OCI-LY7 (cell line): ENCODE measurements at regions not wholly inside any gene's neighbourhood (a gene's known extent, or its start where the extent isn't known, plus 50 kb on each side); places are given as distances from the start of the nearest gene placed in this dataset.

Experiments used
- BruUV-seq: library from RNA; stranded (reverse); fragments of 400-500 nt; replicated peaks from 2 replicates; lab custom pipeline; 2021; lab: Mats Ljungman, UMichigan
- CTCF ChIA-PET: fragments of 300-600 bp; sonication (Branson Sonifier 250); formaldehyde crosslinking; loops from one replicate; lab custom pipeline; 2022; ENCODE audit warnings: antibody characterized with exemption; ENCODE audit not compliant: unreplicated experiment; lab: Charles Lee
- POLR2A ChIA-PET: fragments of 300-600 bp; sonication (Branson Sonifier 250); formaldehyde crosslinking; loops from one replicate; lab custom pipeline; 2022; ENCODE audit warnings: antibody characterized with exemption; lab: Charles Lee
- DNase-seq: peaks from one replicate; pipeline ENCODE4 v3.0.0-alpha.2; 2015; ENCODE audit warnings: low spot score
- H2AFZ ChIP-seq: fragments of 200-600 bp; sonication (generic), shearing (Covaris generic); 2 replicates; pipeline ENCODE4 v1.6.1; 2014; ENCODE audit warnings: mild to moderate bottlenecking, antibody characterized with exemption, low read length, moderate library complexity
- H3K27ac ChIP-seq: fragments of 200-600 bp; sonication (generic); 2 replicates; pipeline ENCODE4 v1.5.1; 2014; ENCODE audit warnings: mixed run types, low read depth, mild to moderate bottlenecking, moderate library complexity, low read length, inconsistent platforms; ENCODE audit not compliant: poor library complexity, severe bottlenecking
- H3K36me3 ChIP-seq: fragments of 200-600 bp; sonication (generic); 2 replicates; pipeline ENCODE4 v1.6.1; 2014; ENCODE audit warnings: mild to moderate bottlenecking, antibody characterized with exemption, low read length, moderate library complexity, mixed read lengths; ENCODE audit not compliant: insufficient read depth
- H3K4me1 ChIP-seq: fragments of 200-600 bp; sonication (generic); 2 replicates; pipeline ENCODE4 v1.5.1; 2014; ENCODE audit warnings: mild to moderate bottlenecking, low read length; ENCODE audit not compliant: insufficient read depth, poor library complexity, severe bottlenecking
- H3K4me2 ChIP-seq: fragments of 200-600 bp; sonication (generic); 2 replicates; pipeline ENCODE4 v1.6.1; 2014; ENCODE audit warnings: mild to moderate bottlenecking, low read length
- H3K4me3 ChIP-seq: fragments of 200-600 bp; sonication (generic); 2 replicates; pipeline ENCODE4 v1.5.1; 2014; ENCODE audit warnings: mild to moderate bottlenecking, low read depth, low read length; ENCODE audit not compliant: poor library complexity, severe bottlenecking
- H3K79me2 ChIP-seq: fragments of 200-600 bp; sonication (generic); 2 replicates; pipeline ENCODE4 v1.6.1; 2016; ENCODE audit warnings: low read depth, mild to moderate bottlenecking, low read length, moderate library complexity, mixed read lengths; ENCODE audit not compliant: insufficient read depth
- H3K9me2 ChIP-seq: fragments of 200-600 bp; sonication (generic); 2 replicates; pipeline ENCODE4 v1.6.1; 2016; ENCODE audit warnings: mild to moderate bottlenecking, low read length, mixed read lengths; ENCODE audit not compliant: insufficient read depth
- H3K9me3 ChIP-seq: fragments of 200-600 bp; sonication (generic); 2 replicates; pipeline ENCODE4 v1.6.1; 2014; ENCODE audit warnings: mild to moderate bottlenecking, mixed run types, low read length, mixed read lengths
- H4K20me1 ChIP-seq: fragments of 200-600 bp; sonication (generic); 2 replicates; pipeline ENCODE4 v1.6.1; 2014; ENCODE audit warnings: mild to moderate bottlenecking, antibody characterized with exemption, low read length, moderate library complexity, mixed read lengths; ENCODE audit not compliant: insufficient read depth
- EZH2phosphoT487 ChIP-seq: fragments of 200-600 bp; sonication (generic); IDR thresholded peaks from 2 replicates; pipeline ENCODE4 v1.6.1; 2018; ENCODE audit warnings: low read depth, borderline replicate concordance, mild to moderate bottlenecking, mixed run types, antibody characterized with exemption, low read length, moderate library complexity, mixed read lengths
- intact Hi-C: fragments of 100-400 bp; cut with micrococcal nuclease; formaldehyde crosslinking; loops from one replicate; pipeline ENCODE4 v1.10.0; 2022; ENCODE audit not compliant: unreplicated experiment
- TF ChIP-seq, protein P1 (sequence below): fragments of 200-600 bp; sonication (generic); conservative IDR thresholded peaks from 2 replicates; pipeline ENCODE4 v1.5.1; 2014; ENCODE audit warnings: mild to moderate bottlenecking, antibody characterized with exemption, low read length, moderate library complexity, mixed read lengths

DNA sequence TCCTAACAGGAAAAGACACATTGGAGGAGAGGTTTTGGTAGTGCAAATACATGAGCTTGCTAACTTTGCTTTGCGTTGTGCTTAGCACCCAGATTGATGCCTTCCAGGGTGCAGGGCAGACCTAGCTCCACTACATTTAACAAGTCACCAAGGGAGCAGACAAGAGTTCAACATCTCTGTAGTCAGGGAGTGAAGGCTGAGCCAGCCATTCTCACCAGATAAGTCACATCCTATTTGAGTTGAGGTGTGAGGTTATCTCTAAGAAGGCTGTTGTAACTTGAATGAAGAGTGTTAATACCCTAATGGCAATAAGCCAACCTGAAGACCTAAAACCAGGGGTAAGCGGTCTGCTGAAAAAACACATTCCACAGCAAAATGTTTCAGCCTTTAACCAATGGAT lies 69.6 kb upstream of the DSEL start:
- no TSS peak for BruUV-seq
- Histone ChIP-seq H3K9me3 (no peaks in the 10 kb centered on the region), H3K4me2 (no peak overlapping the region), H3K9me2 (no peaks in the 10 kb centered on the region), H3K4me1 (no peaks in the 10 kb centered on the region), H3K27ac (no peak overlapping the region), H2AFZ (no peak overlapping the region), H3K4me3 (no peak overlapping the region), H3K79me2 (no peaks in the 10 kb centered on the region), H4K20me1 (no peaks in the 10 kb centered on the region), H3K36me3 (no peaks in the 10 kb centered on the region)
- POLR2A ChIA-PET, result no interaction called here
- CTCF ChIA-PET, result no interaction called here
- intact Hi-C loops, result no loop called here
- TF ChIP-seq EZH2phosphoT487, result no peak
- TF ChIP-seq, protein P1, sequence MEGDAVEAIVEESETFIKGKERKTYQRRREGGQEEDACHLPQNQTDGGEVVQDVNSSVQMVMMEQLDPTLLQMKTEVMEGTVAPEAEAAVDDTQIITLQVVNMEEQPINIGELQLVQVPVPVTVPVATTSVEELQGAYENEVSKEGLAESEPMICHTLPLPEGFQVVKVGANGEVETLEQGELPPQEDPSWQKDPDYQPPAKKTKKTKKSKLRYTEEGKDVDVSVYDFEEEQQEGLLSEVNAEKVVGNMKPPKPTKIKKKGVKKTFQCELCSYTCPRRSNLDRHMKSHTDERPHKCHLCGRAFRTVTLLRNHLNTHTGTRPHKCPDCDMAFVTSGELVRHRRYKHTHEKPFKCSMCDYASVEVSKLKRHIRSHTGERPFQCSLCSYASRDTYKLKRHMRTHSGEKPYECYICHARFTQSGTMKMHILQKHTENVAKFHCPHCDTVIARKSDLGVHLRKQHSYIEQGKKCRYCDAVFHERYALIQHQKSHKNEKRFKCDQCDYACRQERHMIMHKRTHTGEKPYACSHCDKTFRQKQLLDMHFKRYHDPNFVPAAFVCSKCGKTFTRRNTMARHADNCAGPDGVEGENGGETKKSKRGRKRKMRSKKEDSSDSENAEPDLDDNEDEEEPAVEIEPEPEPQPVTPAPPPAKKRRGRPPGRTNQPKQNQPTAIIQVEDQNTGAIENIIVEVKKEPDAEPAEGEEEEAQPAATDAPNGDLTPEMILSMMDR, result no peak
- DNase-seq, result no peak

DNA sequence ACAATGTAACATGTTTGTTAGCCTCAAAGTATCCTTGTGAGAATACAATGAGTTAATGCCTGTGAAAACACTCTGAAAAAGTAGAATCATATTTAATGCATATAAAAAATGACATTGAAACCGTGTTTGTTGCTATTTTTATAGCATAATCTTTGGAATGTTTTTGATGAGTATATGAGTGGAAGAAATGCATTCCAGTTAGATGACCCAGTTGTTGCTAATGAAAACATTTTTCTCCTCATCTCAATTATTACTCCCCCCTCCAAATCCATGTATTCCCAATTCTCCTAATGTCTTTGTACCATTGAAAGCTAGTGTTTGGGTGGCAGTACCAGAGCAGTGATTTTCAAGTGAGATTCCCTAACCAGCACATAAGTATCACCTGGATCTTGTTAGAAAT lies 67.1 kb upstream of the DSEL start:
- intact Hi-C loops, result no loop called here
- H2AFZ ChIP-seq, result no peak overlapping the region
- no peaks in the 10 kb centered on the region for H3K9me3 ChIP-seq
- H3K4me2 ChIP-seq, result no peak overlapping the region
- H4K20me1 ChIP-seq, result no peaks in the 10 kb centered on the region
- no peak overlapping the region for H3K27ac ChIP-seq
- no peak for DNase-seq
- no peaks in the 10 kb centered on the region for H3K9me2 ChIP-seq
- no TSS peak for BruUV-seq
- H3K79me2 ChIP-seq, result no peaks in the 10 kb centered on the region
- H3K4me3 ChIP-seq, result no peak overlapping the region
- H3K36me3 ChIP-seq, result no peaks in the 10 kb centered on the region
- POLR2A ChIA-PET, result interaction anchor here (0.6 kb wide), 1 partner anchor 57 kb away, joined by 3 read pairs; no protein-coding TSS in a partner anchor
- CTCF ChIA-PET, result no interaction called here
- TF ChIP-seq, protein P1, result no peak
- no peak for TF ChIP-seq EZH2phosphoT487
- H3K4me1 ChIP-seq, result no peaks in the 10 kb centered on the region

DNA sequence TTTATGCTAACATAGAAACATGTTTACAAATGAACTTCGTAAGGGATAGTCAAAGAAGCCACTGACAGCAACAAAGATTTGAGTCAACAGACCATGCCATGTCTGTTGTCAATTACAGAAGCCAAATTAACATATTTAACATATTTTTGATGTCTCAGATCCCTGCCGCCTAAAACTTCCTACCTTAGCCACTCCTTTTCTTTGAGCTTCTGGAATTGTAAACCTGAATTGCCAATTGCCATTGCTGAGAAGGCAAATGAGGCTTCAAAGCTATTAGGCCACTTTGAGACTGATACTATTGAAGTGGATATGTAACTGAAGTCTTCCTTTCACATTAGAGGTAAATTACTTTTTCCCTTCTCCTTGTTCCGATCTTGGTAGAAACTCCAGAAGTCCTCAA lies 66.0 kb upstream of the DSEL start:
- ChIA-PET CTCF (no interaction called here), POLR2A (no interaction called here)
- no TSS peak for BruUV-seq
- Histone ChIP-seq H3K9me3 (no peaks in the 10 kb centered on the region), H3K27ac (no peak overlapping the region), H4K20me1 (no peaks in the 10 kb centered on the region), H3K4me3 (no peak overlapping the region), H3K79me2 (no peaks in the 10 kb centered on the region), H3K4me2 (no peak overlapping the region), H2AFZ (no peak overlapping the region), H3K4me1 (no peaks in the 10 kb centered on the region), H3K9me2 (no peaks in the 10 kb centered on the region), H3K36me3 (no peaks in the 10 kb centered on the region)
- no peak for TF ChIP-seq EZH2phosphoT487
- TF ChIP-seq, protein P1, result no peak
- no peak for DNase-seq
- intact Hi-C loops, result no loop called here
